ENCODE measurements at regions not wholly inside any gene's neighbourhood (a gene's known extent, or its start where the extent isn't known, plus 50 kb on each side); places are given as distances from the start of the nearest gene placed in this dataset.
A peak's percentile ranks its signal among the peaks of the same experiment; 100 is the strongest.
"Not testable (repeated sequence)": the region's sequence is repeated elsewhere in the genome, so short reads cannot be mapped to it uniquely, and the experiment has no call there.

DNA sequence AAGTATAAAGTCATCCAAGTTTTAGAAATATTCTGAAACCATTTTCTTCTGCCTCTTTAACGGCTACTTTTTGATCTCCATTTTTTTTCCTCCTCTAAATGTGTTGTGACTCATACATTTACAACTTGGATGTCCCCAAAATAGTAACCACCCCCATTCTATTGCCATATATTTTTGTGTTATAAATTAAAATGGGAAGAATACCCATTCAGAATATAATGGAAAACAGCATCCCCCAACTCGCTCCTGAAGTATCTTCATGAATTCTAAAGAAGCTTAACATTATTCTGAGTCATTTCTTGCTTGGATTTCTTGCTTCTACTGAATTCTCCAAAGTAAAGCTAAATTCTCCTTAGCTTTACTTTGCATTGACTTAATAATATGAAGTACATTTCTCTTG, 92.0 kb upstream of the PTPN13 start:
- H3K27ac ChIP-seq (ENCODE audit: low read depth, low read length) = no peak overlapping the region
- H3K36me3 ChIP-seq (ENCODE audit: insufficient read depth, low read length) = no peaks in the 10 kb centered on the region
- no peaks in the 10 kb centered on the region for H3K27me3 ChIP-seq (ENCODE audit: control insufficient read depth in 1 of 2, insufficient read depth in 2 of 2, low read length in 2 of 2)
- no peak overlapping the region for H3K4me3 ChIP-seq (ENCODE audit: low read depth in 1 of 2, low read length in 2 of 2)
- H3K9ac ChIP-seq (ENCODE audit: low read length) = no peak overlapping the region
- no peaks in the 10 kb centered on the region for H3K9me3 ChIP-seq (ENCODE audit: low read length)
- no peaks in the 10 kb centered on the region for H3K4me1 ChIP-seq (ENCODE audit: insufficient read depth, low read length)

DNA sequence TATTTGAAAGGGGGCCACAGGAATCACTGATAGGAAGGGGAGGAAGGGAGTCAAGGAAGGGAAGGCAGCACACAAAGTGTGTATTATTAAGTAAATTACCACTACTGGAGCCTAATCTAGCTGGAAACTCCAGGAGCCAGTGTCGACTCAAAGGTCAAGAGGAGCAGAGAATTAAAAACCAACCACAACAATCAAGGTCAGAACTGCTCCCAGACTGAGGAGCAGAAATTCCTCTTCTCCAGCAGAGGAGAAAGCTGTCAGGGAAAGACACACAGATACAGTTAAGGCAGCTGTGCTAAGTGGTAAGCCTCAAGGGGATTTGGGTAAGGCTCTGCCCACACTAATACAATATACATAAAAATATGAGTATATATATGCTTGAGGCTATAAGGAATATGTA, 87.5 kb upstream of the PTPN13 start:
- Histone ChIP-seq H3K9ac (ENCODE audit: low read length) (no peak overlapping the region), H3K4me3 (ENCODE audit: low read depth in 1 of 2, low read length in 2 of 2) (no peak overlapping the region), H3K27ac (ENCODE audit: low read depth, low read length) (no peak overlapping the region), H3K36me3 (ENCODE audit: insufficient read depth, low read length) (no peaks in the 10 kb centered on the region), H3K4me1 (ENCODE audit: insufficient read depth, low read length) (peaks cover 8% of the 10 kb centered on the region), H3K9me3 (ENCODE audit: low read length) (no peaks in the 10 kb centered on the region), H3K27me3 (ENCODE audit: control insufficient read depth in 1 of 2, insufficient read depth in 2 of 2, low read length in 2 of 2) (no peaks in the 10 kb centered on the region)

DNA sequence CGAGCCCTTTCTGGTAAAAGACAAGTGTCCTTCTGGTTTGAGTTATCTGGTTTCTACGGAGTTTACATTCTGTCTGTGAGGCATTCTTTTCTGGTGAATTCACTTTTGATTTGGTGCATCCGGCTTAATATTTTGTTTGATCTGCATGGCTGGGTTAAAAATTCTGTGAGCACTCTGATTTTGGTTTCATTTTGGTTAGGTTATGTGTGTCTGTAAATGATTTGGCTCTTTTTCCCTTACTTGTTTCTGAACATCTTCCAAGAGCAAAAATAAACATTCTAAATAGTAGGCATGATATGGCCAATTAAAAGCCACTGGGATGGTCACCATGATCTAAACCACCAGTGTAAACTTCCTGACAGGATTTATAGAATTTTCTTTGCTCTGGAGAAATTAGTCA, 85.7 kb upstream of the PTPN13 start:
- no peaks in the 10 kb centered on the region for H3K36me3 ChIP-seq (ENCODE audit: insufficient read depth, low read length)
- H3K27me3 ChIP-seq (ENCODE audit: control insufficient read depth in 1 of 2, insufficient read depth in 2 of 2, low read length in 2 of 2) = no peaks in the 10 kb centered on the region
- no peak overlapping the region for H3K9ac ChIP-seq (ENCODE audit: low read length)
- H3K4me1 ChIP-seq (ENCODE audit: insufficient read depth, low read length) = peaks cover 8% of the 10 kb centered on the region
- H3K4me3 ChIP-seq (ENCODE audit: low read depth in 1 of 2, low read length in 2 of 2) = peak overlapping the region in 1 of 2 donors; percentile 29
- no peaks in the 10 kb centered on the region for H3K9me3 ChIP-seq (ENCODE audit: low read length)
- H3K27ac ChIP-seq (ENCODE audit: low read depth, low read length) = no peak overlapping the region

DNA sequence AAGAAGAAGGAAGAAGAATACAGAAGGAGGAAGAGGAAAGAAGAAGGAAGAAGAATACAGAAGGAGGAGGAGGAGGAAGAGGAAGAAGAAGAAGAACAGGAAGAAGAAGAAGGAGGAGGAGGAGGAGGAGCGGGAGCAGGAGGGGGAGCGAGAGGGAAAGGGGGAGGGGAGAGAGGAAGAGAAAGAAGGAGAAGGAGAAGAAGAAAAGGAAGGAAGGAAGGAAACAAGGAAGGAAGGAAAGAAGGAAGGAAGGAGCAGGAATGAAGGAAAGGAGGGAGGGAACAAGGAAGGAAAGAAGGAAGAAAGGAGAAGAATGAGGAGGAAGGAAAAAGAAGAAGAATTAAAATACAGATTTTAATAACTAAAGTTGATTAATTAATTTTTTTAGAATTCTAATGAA, 82.5 kb upstream of the PTPN13 start:
- H3K4me3 ChIP-seq (ENCODE audit: low read depth in 1 of 2, low read length in 2 of 2) = no peak overlapping the region
- H3K9me3 ChIP-seq (ENCODE audit: low read length) = no peaks in the 10 kb centered on the region
- H3K9ac ChIP-seq (ENCODE audit: low read length) = no peak overlapping the region
- H3K4me1 ChIP-seq (ENCODE audit: insufficient read depth, low read length) = peaks cover 8% of the 10 kb centered on the region
- no peak overlapping the region for H3K27ac ChIP-seq (ENCODE audit: low read depth, low read length)
- no peaks in the 10 kb centered on the region for H3K27me3 ChIP-seq (ENCODE audit: control insufficient read depth in 1 of 2, insufficient read depth in 2 of 2, low read length in 2 of 2)
- H3K36me3 ChIP-seq (ENCODE audit: insufficient read depth, low read length) = no peaks in the 10 kb centered on the region

DNA sequence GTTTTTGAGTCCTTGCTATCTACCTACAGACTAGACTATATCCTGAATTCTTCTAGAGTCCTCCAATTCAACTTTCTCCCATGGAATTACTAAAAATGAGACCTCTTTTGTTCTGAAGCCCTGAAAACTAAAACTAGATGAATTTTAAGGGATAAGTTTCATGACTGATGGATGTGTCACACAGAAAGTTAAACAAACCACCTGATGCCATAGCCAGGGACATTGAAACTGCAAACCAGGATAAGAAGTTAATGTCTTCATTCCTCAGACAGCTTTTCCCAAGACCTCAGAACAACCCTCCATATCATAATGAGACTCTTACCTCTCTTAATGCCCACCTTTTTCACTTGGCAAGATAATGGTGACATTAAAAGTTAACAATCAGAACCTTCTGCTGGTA, 81.5 kb upstream of the PTPN13 start:
- Histone ChIP-seq H3K4me3 (ENCODE audit: low read depth in 1 of 2, low read length in 2 of 2) (no peak overlapping the region), H3K9me3 (ENCODE audit: low read length) (no peaks in the 10 kb centered on the region), H3K4me1 (ENCODE audit: insufficient read depth, low read length) (peaks cover 8% of the 10 kb centered on the region), H3K36me3 (ENCODE audit: insufficient read depth, low read length) (no peaks in the 10 kb centered on the region), H3K27ac (ENCODE audit: low read depth, low read length) (no peak overlapping the region), H3K27me3 (ENCODE audit: control insufficient read depth in 1 of 2, insufficient read depth in 2 of 2, low read length in 2 of 2) (no peaks in the 10 kb centered on the region), H3K9ac (ENCODE audit: low read length) (no peak overlapping the region)

DNA sequence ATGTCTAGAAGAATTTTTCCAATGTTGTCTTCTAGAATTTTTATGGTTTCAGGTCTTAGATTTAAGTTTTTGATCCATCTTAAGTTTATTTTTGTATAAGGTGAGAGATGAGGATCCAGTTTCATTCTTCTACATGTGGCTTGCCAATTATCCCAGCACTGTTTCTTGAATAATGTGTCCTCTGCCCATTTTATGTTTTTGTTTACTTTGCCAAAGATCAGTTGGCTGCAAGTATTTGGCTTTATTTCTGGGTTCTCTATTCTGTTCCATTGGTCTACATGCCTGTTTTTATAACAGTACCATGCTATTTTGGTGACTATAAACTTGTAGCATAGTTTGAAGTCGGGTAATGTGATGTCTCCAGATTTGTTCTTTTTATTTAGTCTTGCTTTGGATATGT, 78.2 kb upstream of the PTPN13 start:
- not testable (repeated sequence) for H3K27ac ChIP-seq (ENCODE audit: low read depth, low read length); H3K9me3 ChIP-seq (ENCODE audit: low read length); H3K4me1 ChIP-seq (ENCODE audit: insufficient read depth, low read length); H3K27me3 ChIP-seq (ENCODE audit: control insufficient read depth in 1 of 2, insufficient read depth in 2 of 2, low read length in 2 of 2); H3K4me3 ChIP-seq (ENCODE audit: low read depth in 1 of 2, low read length in 2 of 2); H3K9ac ChIP-seq (ENCODE audit: low read length); H3K36me3 ChIP-seq (ENCODE audit: insufficient read depth, low read length)

DNA sequence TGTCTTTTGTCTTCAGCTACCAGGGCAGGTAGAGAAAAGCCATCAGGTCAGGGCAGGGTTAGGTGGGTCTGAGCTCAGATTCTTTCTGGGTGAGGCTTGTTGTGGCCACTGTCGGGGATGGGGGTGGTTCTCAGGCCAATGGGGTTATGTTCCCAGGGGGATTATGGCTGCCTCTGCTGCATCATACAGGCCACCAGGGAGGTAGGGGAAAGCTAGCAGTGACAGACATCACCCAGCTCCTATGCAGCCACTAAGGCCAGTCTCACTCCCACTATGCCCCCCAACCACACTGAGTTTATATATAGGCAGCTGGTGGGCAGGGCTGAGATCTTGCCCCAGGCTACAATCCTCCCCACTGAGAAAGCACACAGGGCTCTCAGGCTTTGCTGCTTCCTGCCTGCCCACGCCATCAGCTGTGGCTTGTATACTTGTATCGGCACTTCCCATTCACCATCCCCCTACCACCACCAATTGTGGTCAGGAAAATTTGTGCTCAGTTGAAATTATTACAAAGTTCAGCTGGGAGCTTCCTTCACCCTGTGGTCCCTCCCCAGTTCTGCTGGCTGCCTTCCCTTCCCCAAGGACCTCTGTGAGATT, 72.6 kb upstream of the PTPN13 start:
- H3K27ac ChIP-seq (ENCODE audit: low read depth, low read length) = no peak overlapping the region
- no peak overlapping the region for H3K9ac ChIP-seq (ENCODE audit: low read length)
- H3K9me3 ChIP-seq (ENCODE audit: low read length) = no peaks in the 10 kb centered on the region
- no peaks in the 10 kb centered on the region for H3K27me3 ChIP-seq (ENCODE audit: control insufficient read depth in 1 of 2, insufficient read depth in 2 of 2, low read length in 2 of 2)
- H3K36me3 ChIP-seq (ENCODE audit: insufficient read depth, low read length) = no peaks in the 10 kb centered on the region
- no peaks in the 10 kb centered on the region for H3K4me1 ChIP-seq (ENCODE audit: insufficient read depth, low read length)
- no peak overlapping the region for H3K4me3 ChIP-seq (ENCODE audit: low read depth in 1 of 2, low read length in 2 of 2)

DNA sequence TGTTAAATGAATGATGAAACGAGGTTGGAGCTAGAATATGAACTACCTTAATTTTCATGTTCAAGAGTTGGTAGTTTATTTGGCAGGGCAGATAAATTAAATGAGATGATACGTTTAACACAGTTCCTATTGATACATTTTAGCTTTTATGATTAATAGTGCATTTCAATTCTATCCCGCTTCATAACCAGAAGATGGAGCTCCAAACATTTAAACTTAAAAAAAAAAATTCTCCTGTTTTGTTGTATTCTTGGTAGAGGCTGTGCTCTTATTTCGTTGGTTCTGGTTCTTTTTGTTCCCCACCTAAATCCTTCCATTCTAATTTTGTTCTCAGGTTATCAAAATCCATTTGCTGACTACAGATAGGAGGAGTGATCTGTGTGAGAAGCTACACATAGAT, 71.8 kb upstream of the PTPN13 start:
- Histone ChIP-seq H3K4me1 (ENCODE audit: insufficient read depth, low read length) (no peaks in the 10 kb centered on the region), H3K27me3 (ENCODE audit: control insufficient read depth in 1 of 2, insufficient read depth in 2 of 2, low read length in 2 of 2) (no peaks in the 10 kb centered on the region), H3K27ac (ENCODE audit: low read depth, low read length) (no peak overlapping the region), H3K9ac (ENCODE audit: low read length) (no peak overlapping the region), H3K36me3 (ENCODE audit: insufficient read depth, low read length) (no peaks in the 10 kb centered on the region), H3K9me3 (ENCODE audit: low read length) (no peaks in the 10 kb centered on the region), H3K4me3 (ENCODE audit: low read depth in 1 of 2, low read length in 2 of 2) (no peak overlapping the region)

DNA sequence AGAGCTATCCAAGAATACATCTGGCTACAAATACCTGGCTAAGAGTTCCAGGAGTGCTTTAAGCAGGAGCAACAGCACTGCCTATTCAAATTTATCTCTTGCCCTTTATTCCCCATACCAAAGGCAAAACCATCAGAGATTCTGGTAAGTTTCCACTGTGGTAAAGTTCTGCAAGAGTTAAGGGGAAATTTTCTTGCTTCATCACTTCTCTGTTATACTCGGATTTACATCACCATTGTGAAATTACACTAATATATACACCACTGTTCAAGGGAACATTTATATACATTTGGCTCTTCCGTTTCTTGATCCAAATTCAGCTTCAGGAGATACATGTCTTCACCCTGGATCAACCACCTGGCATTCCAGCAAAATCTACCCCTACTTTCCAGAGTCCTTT, 70.8 kb upstream of the PTPN13 start:
- Histone ChIP-seq H3K27ac (ENCODE audit: low read depth, low read length) (no peak overlapping the region), H3K36me3 (ENCODE audit: insufficient read depth, low read length) (no peaks in the 10 kb centered on the region), H3K9ac (ENCODE audit: low read length) (no peak overlapping the region), H3K4me1 (ENCODE audit: insufficient read depth, low read length) (no peaks in the 10 kb centered on the region), H3K9me3 (ENCODE audit: low read length) (no peaks in the 10 kb centered on the region), H3K27me3 (ENCODE audit: control insufficient read depth in 1 of 2, insufficient read depth in 2 of 2, low read length in 2 of 2) (no peaks in the 10 kb centered on the region), H3K4me3 (ENCODE audit: low read depth in 1 of 2, low read length in 2 of 2) (no peak overlapping the region)

DNA sequence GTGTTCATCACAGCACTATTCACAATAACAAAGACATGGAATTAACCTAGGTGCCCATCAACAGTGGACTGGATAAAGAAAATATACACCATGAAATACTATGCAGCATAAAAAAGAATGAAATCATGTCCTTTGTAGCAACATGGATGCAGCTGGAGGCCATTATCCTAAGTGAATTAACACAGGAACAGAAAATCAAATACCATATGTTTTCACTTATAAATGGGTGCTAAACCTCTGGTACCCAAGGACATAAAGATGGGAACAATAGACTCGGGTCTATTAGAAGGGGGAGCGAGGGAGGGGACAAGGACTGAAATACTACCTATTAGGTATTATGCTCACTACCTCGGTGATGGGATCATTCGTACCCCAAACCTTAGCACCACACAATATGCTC, 66.4 kb upstream of the PTPN13 start:
- H3K4me1 ChIP-seq (ENCODE audit: insufficient read depth, low read length); H3K9ac ChIP-seq (ENCODE audit: low read length); H3K9me3 ChIP-seq (ENCODE audit: low read length); H3K27ac ChIP-seq (ENCODE audit: low read depth, low read length); H3K27me3 ChIP-seq (ENCODE audit: control insufficient read depth in 1 of 2, insufficient read depth in 2 of 2, low read length in 2 of 2); H3K4me3 ChIP-seq (ENCODE audit: low read depth in 1 of 2, low read length in 2 of 2); H3K36me3 ChIP-seq (ENCODE audit: insufficient read depth, low read length): not testable (repeated sequence)

DNA sequence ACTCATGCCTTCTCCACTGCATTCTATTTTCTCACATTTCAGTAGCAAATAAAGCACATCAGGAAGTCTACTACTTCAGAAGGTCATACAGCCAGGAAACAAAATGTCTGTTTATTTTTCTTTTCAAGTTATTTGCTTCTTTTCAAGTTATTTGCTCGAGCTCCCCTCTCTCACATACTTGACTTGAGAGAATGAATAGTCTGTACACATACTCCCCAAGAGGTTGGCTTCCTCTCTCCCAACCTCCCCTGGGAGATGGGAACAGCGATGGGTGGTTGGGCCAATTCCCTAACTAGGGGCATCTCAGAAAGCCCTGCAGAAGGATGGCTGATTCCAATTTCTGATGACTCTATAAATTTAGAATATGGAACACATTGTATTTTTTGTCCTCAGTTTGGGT, 64.7 kb upstream of the PTPN13 start:
- Histone ChIP-seq H3K4me3 (ENCODE audit: low read depth in 1 of 2, low read length in 2 of 2) (no peak overlapping the region), H3K36me3 (ENCODE audit: insufficient read depth, low read length) (no peaks in the 10 kb centered on the region), H3K27me3 (ENCODE audit: control insufficient read depth in 1 of 2, insufficient read depth in 2 of 2, low read length in 2 of 2) (no peaks in the 10 kb centered on the region), H3K27ac (ENCODE audit: low read depth, low read length) (no peak overlapping the region), H3K9ac (ENCODE audit: low read length) (no peak overlapping the region), H3K9me3 (ENCODE audit: low read length) (no peaks in the 10 kb centered on the region), H3K4me1 (ENCODE audit: insufficient read depth, low read length) (no peaks in the 10 kb centered on the region)

DNA sequence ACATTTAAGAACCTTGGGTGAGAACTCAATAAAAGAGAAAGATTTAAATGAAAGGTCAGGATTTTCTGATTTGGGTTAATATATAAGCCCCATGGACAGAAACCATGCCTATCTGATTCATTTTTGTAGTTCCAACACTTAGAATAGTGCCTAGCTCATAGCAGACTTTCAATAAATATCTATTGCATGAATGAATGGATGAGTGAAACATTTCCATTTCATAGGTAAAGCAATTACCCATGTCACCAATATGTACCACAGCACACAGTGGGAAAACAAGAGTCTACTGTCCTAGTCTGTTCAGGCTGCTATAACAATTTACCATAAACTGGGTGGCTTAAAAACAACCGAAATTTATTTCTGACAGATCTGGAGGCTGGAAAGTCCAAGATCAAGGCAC, 63.9 kb upstream of the PTPN13 start:
- Histone ChIP-seq H3K4me3 (ENCODE audit: low read depth in 1 of 2, low read length in 2 of 2) (no peak overlapping the region), H3K36me3 (ENCODE audit: insufficient read depth, low read length) (no peaks in the 10 kb centered on the region), H3K9ac (ENCODE audit: low read length) (no peak overlapping the region), H3K27me3 (ENCODE audit: control insufficient read depth in 1 of 2, insufficient read depth in 2 of 2, low read length in 2 of 2) (no peaks in the 10 kb centered on the region), H3K27ac (ENCODE audit: low read depth, low read length) (no peak overlapping the region), H3K4me1 (ENCODE audit: insufficient read depth, low read length) (no peaks in the 10 kb centered on the region), H3K9me3 (ENCODE audit: low read length) (no peaks in the 10 kb centered on the region)
